Mucosa of stomach (tissue), 1 donor: ENCODE measurements at regions not wholly inside any gene's neighbourhood (a gene's known extent, or its start where the extent isn't known, plus 50 kb on each side); places are given as distances from the start of the nearest gene placed in this dataset.

Experiments
- H3K27me3 ChIP-seq: one replicate; pipeline ENCODE4 v1.7.0; 2013; ENCODE audit warnings: mild to moderate bottlenecking, low read length; ENCODE audit not compliant: control insufficient read depth, insufficient read depth
- H3K36me3 ChIP-seq: one replicate; pipeline ENCODE4 v1.7.0; 2013; ENCODE audit warnings: low read length; ENCODE audit not compliant: control insufficient read depth, insufficient read depth
- H3K4me1 ChIP-seq: one replicate; pipeline ENCODE4 v1.7.0; 2013; ENCODE audit warnings: mild to moderate bottlenecking, low read length; ENCODE audit not compliant: control insufficient read depth, insufficient read depth
- H3K4me3 ChIP-seq: one replicate; pipeline ENCODE4 v1.7.0; 2013; ENCODE audit warnings: low read length
- H3K9ac ChIP-seq: one replicate; pipeline ENCODE4 v1.7.0; 2013; ENCODE audit warnings: mild to moderate bottlenecking, low read length, moderate library complexity
- H3K9me3 ChIP-seq: one replicate; pipeline ENCODE4 v1.7.0; 2013; ENCODE audit warnings: mild to moderate bottlenecking, low read length, moderate library complexity; ENCODE audit not compliant: control insufficient read depth
- donor health status: Pancreatic carcinoma.

- Histone ChIP-seq H3K36me3 (no peaks in the 10 kb centered on the region), H3K4me1 (no peaks in the 10 kb centered on the region), H3K9ac (no peak overlapping the region), H3K27me3 (no peaks in the 10 kb centered on the region), H3K9me3 (no peaks in the 10 kb centered on the region), H3K4me3 (no peak overlapping the region)
Measured at GRCh38 chr13:107413005-107413404, 802.3 kb downstream of the LIG4 start.

GRCh38 chr13:107407074-107407473 is 808.3 kb downstream of the LIG4 start:
- H3K36me3 ChIP-seq: no peaks in the 10 kb centered on the region
- H3K27me3 ChIP-seq: no peaks in the 10 kb centered on the region
- no peaks in the 10 kb centered on the region for H3K9me3 ChIP-seq
- H3K4me3 ChIP-seq: no peak overlapping the region
- H3K4me1 ChIP-seq: no peaks in the 10 kb centered on the region
- no peak overlapping the region for H3K9ac ChIP-seq

GRCh38 chr13:107395927-107396662 is 819.2 kb downstream of the LIG4 start:
- H3K36me3 ChIP-seq: no peaks in the 10 kb centered on the region
- H3K4me3 ChIP-seq: no peak overlapping the region
- H3K27me3 ChIP-seq: no peaks in the 10 kb centered on the region
- H3K9me3 ChIP-seq: no peaks in the 10 kb centered on the region
- no peaks in the 10 kb centered on the region for H3K4me1 ChIP-seq
- H3K9ac ChIP-seq: no peak overlapping the region

GRCh38 chr13:107392205-107392604 is 823.1 kb downstream of the LIG4 start:
- Histone ChIP-seq H3K27me3 (no peaks in the 10 kb centered on the region), H3K4me3 (no peak overlapping the region), H3K36me3 (no peaks in the 10 kb centered on the region), H3K4me1 (no peaks in the 10 kb centered on the region), H3K9me3 (no peaks in the 10 kb centered on the region), H3K9ac (no peak overlapping the region)

GRCh38 chr13:107387525-107387924 is 819.6 kb upstream of the ARGLU1 start:
- H3K9me3 ChIP-seq: no peaks in the 10 kb centered on the region
- no peak overlapping the region for H3K9ac ChIP-seq
- H3K36me3 ChIP-seq: no peaks in the 10 kb centered on the region
- H3K4me1 ChIP-seq: no peaks in the 10 kb centered on the region
- H3K4me3 ChIP-seq: no peak overlapping the region
- H3K27me3 ChIP-seq: no peaks in the 10 kb centered on the region

- Histone ChIP-seq H3K9me3 (no peaks in the 10 kb centered on the region), H3K36me3 (no peaks in the 10 kb centered on the region), H3K4me1 (no peaks in the 10 kb centered on the region), H3K27me3 (no peaks in the 10 kb centered on the region), H3K9ac (no peak overlapping the region), H3K4me3 (no peak overlapping the region)
Measured at GRCh38 chr13:107379407-107380155, 811.6 kb upstream of the ARGLU1 start.

- Histone ChIP-seq H3K9me3 (no peaks in the 10 kb centered on the region), H3K4me1 (no peaks in the 10 kb centered on the region), H3K27me3 (no peaks in the 10 kb centered on the region), H3K4me3 (no peak overlapping the region), H3K9ac (no peak overlapping the region), H3K36me3 (no peaks in the 10 kb centered on the region)
Measured at GRCh38 chr13:107376341-107377125, 808.6 kb upstream of the ARGLU1 start.

GRCh38 chr13:107375701-107376340 is 807.9 kb upstream of the ARGLU1 start:
- Histone ChIP-seq H3K9ac (no peak overlapping the region), H3K9me3 (no peaks in the 10 kb centered on the region), H3K4me1 (no peaks in the 10 kb centered on the region), H3K36me3 (no peaks in the 10 kb centered on the region), H3K27me3 (no peaks in the 10 kb centered on the region), H3K4me3 (no peak overlapping the region)

- Histone ChIP-seq H3K9me3 (no peaks in the 10 kb centered on the region), H3K27me3 (no peaks in the 10 kb centered on the region), H3K4me3 (no peak overlapping the region), H3K36me3 (no peaks in the 10 kb centered on the region), H3K9ac (no peak overlapping the region), H3K4me1 (no peaks in the 10 kb centered on the region)
Measured at GRCh38 chr13:107374038-107374437, 806.1 kb upstream of the ARGLU1 start.

GRCh38 chr13:107373551-107373950 is 805.6 kb upstream of the ARGLU1 start:
- Histone ChIP-seq H3K36me3 (no peaks in the 10 kb centered on the region), H3K4me1 (no peaks in the 10 kb centered on the region), H3K9ac (no peak overlapping the region), H3K4me3 (no peak overlapping the region), H3K27me3 (no peaks in the 10 kb centered on the region), H3K9me3 (no peaks in the 10 kb centered on the region)

GRCh38 chr13:107370015-107370785 is 802.3 kb upstream of the ARGLU1 start:
- Histone ChIP-seq H3K9ac (no peak overlapping the region), H3K9me3 (no peaks in the 10 kb centered on the region), H3K36me3 (no peaks in the 10 kb centered on the region), H3K27me3 (no peaks in the 10 kb centered on the region), H3K4me1 (no peaks in the 10 kb centered on the region), H3K4me3 (no peak overlapping the region)
